Brain microvascular endothelial cell (primary cell): ENCODE measurements at regions not wholly inside any gene's neighbourhood (a gene's known extent, or its start where the extent isn't known, plus 50 kb on each side); places are given as distances from the start of the nearest gene placed in this dataset.

Experiments used
- DNase-seq: peaks from one replicate; pipeline ENCODE4 v3.0.0-alpha.2; 2020
- H3K27ac ChIP-seq: fragments of 250-450 bp; sonication (Bioruptor Pico); 2 replicates; pipeline ENCODE4 v1.5.1; 2020; ENCODE audit warnings: mild to moderate bottlenecking, moderate library complexity
- H3K27me3 ChIP-seq: fragments of 250-450 bp; sonication (Bioruptor Pico); replicated peaks from 2 replicates; pipeline ENCODE4 v1.5.1; 2020; ENCODE audit warnings: mild to moderate bottlenecking
- H3K36me3 ChIP-seq: fragments of 250-450 bp; sonication (Bioruptor Pico); replicated peaks from 2 replicates; pipeline ENCODE4 v1.5.1; 2020; ENCODE audit warnings: mild to moderate bottlenecking
- H3K4me3 ChIP-seq: 2 replicates; pipeline ENCODE4 v1.5.1; 2011; ENCODE audit warnings: low read depth, mild to moderate bottlenecking, control low read depth, low read length, moderate library complexity
- CTCF ChIP-seq: IDR thresholded peaks from 2 replicates; pipeline ENCODE4 v1.5.1; 2011; ENCODE audit warnings: low read depth, mild to moderate bottlenecking, moderate library complexity, low read length, control low read depth, inconsistent platforms; ENCODE audit errors: missing control alignments
- in situ Hi-C: cut with HindIII; loops from 2 replicates; pipeline ENCODE4 v1.10.0; 2017; ENCODE audit warnings: low sequenced_read_pairs, low pct_ligation_motif_present

- TF ChIP-seq CTCF, result no peak
- Histone ChIP-seq H3K36me3 (no peaks in the 10 kb centered on the region), H3K4me3 (no peak overlapping the region), H3K27me3 (no peaks in the 10 kb centered on the region), H3K27ac (no peak overlapping the region)
- in situ Hi-C loops, result no loop called here
- DNase-seq, result no peak
These were observed 84.4 kb upstream of the FAM171A1 start for GRCh38 chr10:15455456-15455855.

- no peak overlapping the region for H3K27ac ChIP-seq
- H3K36me3 ChIP-seq, result no peaks in the 10 kb centered on the region
- no peaks in the 10 kb centered on the region for H3K27me3 ChIP-seq
- in situ Hi-C loops, result no loop called here
- TF ChIP-seq CTCF, result no peak
- DNase-seq, result no peak
- H3K4me3 ChIP-seq, result no peak overlapping the region
These were observed 82.8 kb upstream of the FAM171A1 start for GRCh38 chr10:15453926-15454325.

- H3K27ac ChIP-seq, result no peak overlapping the region
- no peak for TF ChIP-seq CTCF
- in situ Hi-C loops, result no loop called here
- no peak overlapping the region for H3K4me3 ChIP-seq
- no peaks in the 10 kb centered on the region for H3K27me3 ChIP-seq
- no peaks in the 10 kb centered on the region for H3K36me3 ChIP-seq
- DNase-seq, result no peak
These were observed 82.4 kb upstream of the FAM171A1 start for GRCh38 chr10:15453457-15453856.

GRCh38 chr10:15452545-15452944 lies 81.5 kb upstream of the FAM171A1 start:
- H3K27me3 ChIP-seq, result no peaks in the 10 kb centered on the region
- in situ Hi-C loops, result no loop called here
- no peak for TF ChIP-seq CTCF
- H3K4me3 ChIP-seq, result no peak overlapping the region
- H3K27ac ChIP-seq, result no peak overlapping the region
- no peaks in the 10 kb centered on the region for H3K36me3 ChIP-seq
- no peak for DNase-seq

GRCh38 chr10:15451137-15452094 lies 80.3 kb upstream of the FAM171A1 start:
- in situ Hi-C loops, result no loop called here
- Histone ChIP-seq H3K36me3 (no peaks in the 10 kb centered on the region), H3K27me3 (no peaks in the 10 kb centered on the region), H3K4me3 (no peak overlapping the region), H3K27ac (no peak overlapping the region)
- no peak for DNase-seq
- TF ChIP-seq CTCF, result no peak
